ENCODE measurements at regions not wholly inside any gene's neighbourhood (a gene's known extent, or its start where the extent isn't known, plus 50 kb on each side); places are given as distances from the start of the nearest gene placed in this dataset.
"Not testable (repeated sequence)": the region's sequence is repeated elsewhere in the genome, so short reads cannot be mapped to it uniquely, and the experiment has no call there.

DNA sequence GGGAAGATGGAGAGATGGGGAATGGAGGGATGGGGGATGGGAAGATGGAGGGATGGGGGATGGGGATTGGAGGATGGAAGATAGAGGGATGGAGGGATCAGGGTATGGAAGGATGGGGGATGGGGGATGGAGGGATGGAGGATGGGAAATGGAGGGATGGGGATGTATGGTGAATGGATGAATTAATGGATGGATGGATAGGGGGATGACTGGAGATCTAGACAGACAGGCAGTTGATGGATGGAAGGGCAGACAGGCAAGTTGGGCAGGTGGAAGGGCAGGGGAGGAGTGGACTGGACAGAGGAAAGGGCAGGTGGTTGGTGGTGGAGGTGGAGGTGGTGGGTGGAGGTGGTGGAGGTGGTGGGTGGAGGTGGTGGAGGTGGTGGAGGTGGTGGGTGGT, 167.2 kb downstream of the C9orf50 start:
- DNase-seq, result no peak

DNA sequence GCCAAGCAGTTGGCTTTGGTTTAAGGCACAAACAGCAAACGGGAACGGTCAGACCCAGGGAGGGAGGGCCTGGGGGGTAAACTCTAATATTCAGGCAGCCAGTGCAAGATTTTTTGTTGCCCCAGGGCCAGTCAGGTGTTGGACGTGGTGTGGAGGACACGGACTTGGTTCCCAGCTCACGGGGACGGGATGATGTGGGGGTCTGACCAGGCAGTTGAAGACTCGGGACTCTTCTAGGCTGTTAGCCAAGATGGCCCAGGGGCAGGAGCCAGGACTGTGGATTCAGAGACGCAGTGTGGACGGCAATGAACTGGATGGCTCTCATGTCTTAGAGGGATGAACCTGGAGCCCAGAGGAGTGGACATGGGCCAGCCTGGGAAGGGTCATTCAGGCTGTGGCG, 169.2 kb downstream of the C9orf50 start:
- DNase-seq, result no peak

DNA sequence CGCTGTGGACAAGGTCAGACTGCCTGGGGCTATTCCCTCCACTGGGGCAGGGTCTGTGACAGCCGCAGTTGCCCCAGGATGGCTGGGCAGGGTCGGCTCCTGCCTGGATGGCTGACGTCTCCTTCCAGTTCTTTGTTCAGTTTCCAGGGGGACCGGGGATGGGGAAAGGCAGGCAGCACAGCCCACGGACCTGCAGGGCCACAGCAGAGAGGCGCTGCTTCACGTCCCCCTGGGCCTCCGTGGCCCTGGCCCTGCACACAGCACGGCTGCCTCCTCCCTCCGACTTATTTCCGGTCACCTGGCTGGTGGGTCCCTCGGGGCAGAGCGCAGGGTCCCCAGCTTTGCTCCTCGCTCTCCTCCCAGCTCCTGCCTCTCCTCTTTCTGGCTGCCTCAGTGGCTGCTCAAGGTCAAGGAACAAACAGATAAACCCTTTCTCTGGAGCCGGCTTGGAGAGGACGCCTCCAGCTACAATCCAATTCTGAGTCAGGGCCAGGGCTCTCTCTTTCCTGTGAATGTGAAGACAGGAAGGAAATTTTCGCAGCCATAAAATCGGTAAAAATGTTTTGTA, 169.7 kb downstream of the C9orf50 start:
- no peak for DNase-seq

DNA sequence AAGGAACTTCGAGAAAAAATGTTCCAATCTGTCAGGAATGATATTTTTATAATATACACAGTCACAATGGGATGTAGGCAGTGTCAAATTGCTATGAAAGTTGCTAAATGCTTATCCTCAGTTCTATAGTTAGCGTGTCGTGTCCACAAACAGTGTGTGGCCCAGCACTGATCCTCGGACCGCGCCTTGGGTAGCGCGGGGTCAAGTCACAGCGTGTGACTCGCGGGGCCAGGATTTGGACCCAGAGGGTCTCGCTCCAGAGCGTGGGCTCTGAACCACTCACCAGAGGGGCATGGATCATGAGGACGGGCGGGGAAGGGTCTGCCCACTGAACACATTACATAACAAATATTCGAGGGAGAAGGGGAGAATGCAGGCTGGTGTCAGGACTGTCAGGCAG, 171.8 kb downstream of the C9orf50 start:
- no peak for DNase-seq

DNA sequence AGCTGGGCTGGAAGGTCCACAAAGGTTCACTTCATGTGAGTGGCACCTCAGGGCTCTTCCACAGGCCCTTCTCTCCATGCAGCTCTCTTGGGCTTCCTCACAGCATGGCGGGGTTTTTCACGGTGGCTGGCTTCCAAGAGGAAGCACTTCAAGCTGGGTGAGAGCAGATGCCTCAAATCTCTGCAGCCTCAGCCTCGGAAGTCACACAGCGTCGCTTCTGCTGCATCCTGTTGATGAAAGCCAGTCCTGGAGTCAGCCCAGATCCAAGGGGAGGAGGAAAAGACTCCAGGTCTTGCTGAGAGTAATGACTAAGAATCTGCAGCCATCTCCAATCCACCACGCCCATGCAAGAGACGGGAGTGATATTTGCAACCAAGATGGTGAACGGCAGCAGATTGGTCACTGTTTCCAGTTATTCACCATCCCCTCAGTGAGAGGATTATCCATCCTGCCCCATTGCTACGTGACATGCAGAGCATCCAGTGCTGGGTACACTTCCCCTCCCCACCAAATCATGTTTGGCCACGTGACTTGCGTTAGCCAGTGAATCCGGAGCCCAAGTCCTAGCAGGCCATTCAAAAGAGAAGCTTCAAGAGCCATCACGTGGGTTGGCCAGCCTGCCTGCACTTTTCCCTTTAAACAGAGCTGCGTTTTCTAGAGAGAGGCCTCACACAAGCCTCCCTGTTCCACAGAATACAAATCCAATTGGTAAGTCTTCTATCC, 173.9 kb downstream of the C9orf50 start:
- no peak for DNase-seq

DNA sequence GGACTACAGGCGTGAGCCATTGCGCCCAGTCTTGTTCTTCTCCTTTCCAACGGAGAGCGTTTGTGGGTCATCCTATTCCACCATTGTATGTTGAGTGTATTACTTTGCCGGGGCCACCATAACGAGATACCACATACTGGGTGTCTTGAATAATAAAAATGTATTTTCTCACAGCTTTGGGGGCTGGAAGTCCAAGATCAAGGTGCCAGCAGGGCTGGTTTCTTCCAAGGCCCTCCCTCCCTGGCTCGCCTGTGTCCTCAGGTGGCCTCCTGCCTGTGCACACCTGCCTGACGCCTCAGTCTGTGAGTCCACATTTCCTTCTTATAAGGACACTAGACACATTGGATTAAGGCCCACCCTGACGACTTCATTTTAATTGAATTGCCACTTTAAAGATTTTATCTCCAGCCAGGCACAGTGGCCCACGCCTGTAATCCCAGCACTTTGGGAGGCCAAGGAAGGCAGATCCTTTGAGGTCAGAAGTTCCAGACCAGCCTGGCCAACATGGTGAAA, 175.1 kb downstream of the C9orf50 start:
- DNase-seq, result no peak

DNA sequence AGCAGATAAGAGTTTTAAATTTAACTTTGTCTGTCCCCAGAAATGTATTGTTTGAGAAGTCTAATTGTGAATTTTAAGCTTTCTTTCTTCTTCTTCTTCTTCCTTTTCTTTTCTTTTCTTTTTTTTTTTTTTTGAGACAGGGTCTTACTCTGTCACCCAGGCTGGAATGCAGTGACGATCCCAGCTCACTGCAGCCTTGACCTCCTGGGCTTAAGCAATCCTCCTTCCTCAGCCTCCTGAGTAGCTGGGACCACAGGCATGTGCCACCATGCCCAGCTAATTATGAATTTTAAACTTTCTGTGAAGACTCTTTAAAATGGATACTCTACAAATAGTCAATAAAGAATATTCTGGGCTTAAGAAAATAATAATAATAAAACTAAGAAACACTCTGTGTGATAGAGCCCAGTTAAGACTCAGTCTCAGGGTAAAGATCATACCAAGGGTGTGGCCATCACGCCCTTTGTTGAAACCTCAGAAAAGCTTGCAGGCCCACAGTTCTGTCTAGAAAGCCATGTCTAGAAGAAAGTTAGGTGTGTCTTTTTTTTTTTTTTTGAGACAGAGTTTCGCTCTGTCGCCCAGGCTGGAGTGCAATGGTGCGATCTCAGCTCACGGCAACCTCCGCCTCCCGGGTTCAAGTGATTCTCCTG, 177.3 kb downstream of the C9orf50 start:
- DNase-seq, result not testable (repeated sequence)

DNA sequence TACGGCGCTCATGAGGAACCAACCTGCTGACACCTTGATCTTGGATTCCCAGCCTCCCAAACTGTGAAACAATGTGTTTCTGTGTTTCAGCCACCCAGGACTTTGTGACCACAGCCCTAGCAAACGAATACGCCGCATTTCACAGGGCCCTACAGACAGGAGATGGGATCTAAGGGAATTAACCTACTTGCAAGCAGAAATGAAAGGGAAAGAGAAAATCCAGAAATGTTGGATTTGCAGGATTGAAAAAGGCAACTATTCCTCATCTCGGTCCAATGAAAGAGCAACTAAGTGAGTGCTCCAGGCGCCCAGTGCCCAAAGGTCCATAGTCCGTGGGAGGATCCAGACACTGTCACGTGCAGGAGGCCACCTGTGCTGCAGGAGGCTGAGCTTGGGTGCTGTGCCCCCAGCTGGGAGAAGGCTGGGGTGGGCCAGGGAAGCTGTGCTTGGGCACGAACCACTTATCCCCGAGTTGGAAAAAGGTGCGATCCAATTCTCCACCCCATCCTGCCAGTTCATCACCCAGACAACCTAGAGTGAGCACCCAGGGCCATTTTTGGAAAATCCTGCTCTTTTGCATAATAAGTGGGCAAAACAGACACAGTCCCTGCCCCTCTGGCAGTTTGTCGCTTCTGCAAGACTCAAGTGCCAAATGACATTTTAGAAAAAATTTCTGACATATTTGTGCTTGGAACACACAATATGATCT, 177.9 kb downstream of the C9orf50 start:
- DNase-seq, result no peak

DNA sequence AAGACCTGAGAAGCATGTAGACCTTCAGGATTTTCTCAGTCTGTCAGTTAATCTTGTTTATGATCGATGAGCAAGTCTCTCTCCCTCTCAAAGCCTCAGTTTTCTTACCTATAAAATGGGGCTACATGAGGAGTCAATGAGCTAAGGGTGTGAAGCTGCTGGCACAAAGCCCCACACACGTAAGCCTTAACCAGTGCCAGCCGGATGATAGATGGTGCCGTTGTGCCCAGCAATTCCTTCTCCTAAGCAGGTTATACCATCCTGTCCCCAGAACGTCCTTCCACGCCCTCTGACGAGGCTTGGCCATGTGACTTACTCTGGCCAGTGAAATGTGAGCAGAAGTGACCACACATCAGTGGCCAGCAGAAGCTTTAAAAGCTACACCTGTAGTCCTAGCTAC, 179.0 kb downstream of the C9orf50 start:
- DNase-seq, result no peak

DNA sequence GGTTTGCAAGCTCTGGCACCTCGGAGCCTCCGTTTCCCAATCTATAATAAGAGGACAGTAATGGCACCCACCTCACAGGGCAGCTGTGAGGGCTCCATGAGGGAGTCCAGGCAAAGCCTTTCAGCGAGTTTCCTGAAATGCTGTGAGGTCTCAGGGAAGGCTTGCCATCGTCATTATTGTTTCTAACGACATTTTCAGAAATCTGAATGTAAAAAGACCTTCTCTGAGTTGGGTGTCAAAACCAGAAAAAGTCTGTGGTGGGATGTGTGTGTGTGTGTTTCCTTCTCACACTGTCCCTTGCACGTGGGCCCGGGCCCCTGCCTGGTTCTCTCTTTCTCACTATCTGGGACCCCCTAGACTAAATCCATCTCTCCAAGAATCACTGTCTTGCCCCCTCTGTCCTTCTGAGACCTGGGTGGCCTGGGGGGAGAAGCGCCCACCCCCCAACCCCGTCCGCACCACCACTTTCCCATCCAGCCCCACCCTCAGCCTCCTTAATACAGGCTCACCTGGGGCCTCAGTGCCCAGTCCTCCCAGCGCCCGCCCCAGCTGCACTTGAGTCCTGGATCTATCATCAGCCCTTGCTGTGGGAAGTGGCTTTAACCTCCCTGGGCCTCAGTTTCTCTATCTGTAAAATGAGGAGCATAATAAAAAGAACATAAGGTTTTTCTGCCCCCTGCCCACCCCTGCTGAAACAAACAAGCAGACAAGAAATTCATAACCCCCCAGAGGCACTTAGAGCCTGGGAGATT, 180.3 kb downstream of the C9orf50 start:
- no peak for DNase-seq

DNA sequence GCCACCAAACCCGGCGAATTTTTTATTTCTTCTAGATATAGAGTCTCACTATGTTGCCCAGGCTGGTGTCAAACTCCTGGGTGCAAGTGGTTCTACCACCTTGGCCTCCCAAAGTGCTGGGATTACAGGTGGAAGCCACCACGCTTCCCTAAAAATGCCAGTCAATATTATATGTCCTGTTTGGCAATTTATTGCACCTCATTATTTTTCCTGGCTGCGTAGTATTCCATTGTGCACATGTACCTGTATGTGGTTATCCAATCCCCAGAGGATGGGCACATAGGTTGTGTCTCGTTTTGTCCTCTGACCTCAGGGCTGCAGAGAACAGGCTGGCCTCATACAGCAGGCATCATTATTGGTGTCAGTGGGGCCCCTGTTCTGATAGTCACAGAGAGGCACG, 181.7 kb downstream of the C9orf50 start:
- no peak for DNase-seq

DNA sequence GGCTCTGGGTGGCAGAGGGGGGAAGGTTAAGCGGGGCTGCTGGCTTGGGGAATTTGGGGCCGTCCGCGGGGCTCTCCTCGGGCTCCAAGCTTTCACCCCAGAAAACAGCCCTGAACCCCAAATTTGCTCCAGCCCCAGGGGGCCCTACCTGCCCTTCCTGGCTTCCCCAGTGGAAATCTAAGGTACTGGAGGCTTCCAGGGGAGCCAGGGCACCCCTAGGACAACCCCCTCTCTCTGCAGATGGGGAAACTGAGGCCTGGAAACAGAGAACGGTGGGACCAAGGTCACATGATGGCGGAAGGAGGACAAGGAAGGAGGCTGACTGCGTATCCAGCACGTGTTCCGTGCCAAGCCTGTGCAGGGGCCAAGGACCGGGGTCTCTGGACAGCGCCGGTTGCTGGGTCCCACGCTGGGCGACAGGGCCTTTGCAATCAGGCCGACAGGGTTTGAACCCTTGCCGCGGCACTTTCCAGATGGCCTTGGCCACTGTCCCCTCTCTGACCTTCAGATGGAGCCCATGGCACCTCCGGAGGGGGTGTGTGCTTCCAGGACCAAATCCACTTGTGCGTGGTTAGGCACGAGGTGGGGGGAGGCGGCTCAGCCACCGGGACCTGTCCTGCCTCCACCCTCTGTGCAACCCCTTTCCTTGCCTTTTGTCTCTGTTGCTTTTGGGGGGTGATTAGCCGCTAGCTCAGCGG, 183.1 kb downstream of the C9orf50 start:
- no peak for DNase-seq

DNA sequence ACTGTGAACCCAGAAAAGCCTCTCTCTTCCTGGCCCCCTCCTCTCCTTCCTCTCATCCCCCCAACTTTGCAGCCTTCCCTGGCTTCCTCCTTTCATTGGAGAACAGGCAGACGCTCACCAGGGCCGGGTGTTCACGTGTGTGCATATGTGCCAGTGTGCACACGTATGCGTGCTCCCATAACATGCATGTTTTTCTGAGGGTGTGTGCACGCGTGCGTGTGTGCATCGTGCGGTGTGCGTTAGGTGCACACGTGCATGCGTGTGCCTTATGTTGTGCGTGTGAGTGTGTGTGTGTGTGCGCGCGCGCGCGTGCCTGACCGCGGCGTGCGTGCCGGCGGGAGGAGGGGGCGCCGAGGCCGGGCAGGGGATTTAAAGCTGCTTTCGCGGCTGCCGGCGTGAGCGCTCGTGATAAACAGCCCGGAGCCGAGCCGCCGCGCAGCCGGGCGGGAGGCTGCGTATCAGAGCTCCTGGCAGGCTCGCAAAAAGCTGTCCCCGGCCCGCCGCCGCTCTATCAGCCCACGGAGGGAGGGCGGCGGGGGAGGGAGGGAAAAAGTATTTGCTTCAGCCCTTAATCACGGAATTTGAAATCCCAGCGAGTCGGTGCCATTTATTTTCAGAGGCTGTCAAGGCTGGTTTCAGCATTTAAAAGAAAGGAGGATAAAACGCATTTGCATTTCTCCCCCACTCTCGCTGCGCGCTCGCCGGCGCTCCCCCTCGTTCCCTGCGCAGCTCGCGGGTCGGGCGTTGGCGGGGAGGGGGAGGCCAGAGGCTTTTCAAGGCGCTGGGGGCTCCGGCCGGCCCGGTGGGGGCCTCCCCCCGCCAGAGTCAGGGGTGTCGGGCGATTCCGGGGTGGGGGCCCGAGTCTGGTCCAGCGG, 183.9 kb downstream of the C9orf50 start:
- no peak for DNase-seq

DNA sequence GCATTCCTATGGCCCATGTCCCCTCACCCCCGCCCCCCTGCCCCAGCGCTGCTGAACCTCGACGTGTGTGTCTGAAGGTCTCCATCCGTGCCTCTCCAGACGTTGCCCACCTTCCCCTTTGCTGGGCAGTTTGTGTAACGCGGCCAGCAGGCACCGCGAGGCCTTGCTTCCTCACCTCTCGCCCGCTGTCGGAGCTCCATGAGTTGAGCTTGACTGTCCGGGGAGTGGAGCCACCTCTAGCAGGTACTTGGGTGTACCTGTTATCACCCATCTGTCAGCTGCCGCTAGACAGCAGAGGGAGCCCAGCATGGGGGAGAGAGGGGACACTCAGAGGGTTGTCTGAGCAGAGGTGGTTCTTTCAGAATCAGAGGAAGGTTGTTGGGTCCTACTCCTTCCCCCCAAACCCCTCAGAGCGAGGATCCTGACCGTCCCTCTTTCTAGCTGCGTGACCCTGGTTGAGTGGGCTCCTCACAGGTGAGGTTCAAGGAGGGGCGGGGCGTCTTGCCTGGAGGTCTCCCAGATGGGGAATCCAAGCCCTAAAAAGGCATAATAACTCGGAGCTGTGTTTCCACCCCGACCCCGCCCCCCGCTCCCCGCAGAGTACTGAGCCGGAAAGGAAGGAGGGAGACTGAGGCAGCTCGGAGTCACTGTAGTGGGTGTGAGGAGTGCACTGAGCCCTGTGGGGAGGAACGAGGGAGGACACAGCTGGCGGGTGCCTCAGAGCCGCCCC, 184.7 kb downstream of the C9orf50 start:
- no peak for DNase-seq

DNA sequence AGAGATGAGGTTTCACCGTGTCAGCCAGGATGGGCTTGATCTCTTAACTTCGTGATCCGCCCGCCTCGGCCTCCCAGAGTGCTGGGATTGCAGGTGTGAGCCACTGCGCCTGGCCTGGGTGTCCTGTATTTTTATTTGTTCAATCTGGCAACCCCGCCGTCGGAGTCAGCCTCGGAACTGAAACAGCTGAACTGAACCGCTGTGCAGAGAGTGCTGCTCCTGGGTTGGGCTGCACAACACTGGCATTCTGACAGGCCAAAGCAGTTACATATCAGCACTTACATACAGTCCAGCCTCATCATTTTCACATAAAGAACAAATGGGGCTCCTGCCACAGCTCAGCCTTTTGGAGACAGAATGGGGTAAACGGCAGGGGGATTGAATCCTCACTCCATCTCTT, 185.6 kb downstream of the C9orf50 start:
- DNase-seq, result no peak

DNA sequence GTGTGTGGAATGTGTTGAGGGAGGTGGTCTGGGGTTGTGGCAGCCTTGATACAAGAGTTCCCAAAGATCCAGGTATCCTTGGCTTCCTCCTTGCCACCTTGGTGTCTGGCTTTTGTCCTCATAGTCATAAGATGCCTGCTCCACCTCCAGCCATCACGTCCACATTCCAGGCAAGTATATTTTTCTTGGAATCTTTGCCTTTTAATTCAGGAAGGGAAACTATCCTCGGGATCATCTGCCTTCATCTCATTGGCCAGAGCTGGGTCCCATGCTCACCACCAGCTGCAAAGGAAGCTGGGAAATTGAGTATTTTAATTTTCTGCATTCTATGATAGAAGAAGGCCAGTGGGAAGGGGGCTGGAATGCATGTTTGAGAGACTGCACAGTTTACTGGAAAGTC, 186.7 kb downstream of the C9orf50 start:
- DNase-seq, result no peak

DNA sequence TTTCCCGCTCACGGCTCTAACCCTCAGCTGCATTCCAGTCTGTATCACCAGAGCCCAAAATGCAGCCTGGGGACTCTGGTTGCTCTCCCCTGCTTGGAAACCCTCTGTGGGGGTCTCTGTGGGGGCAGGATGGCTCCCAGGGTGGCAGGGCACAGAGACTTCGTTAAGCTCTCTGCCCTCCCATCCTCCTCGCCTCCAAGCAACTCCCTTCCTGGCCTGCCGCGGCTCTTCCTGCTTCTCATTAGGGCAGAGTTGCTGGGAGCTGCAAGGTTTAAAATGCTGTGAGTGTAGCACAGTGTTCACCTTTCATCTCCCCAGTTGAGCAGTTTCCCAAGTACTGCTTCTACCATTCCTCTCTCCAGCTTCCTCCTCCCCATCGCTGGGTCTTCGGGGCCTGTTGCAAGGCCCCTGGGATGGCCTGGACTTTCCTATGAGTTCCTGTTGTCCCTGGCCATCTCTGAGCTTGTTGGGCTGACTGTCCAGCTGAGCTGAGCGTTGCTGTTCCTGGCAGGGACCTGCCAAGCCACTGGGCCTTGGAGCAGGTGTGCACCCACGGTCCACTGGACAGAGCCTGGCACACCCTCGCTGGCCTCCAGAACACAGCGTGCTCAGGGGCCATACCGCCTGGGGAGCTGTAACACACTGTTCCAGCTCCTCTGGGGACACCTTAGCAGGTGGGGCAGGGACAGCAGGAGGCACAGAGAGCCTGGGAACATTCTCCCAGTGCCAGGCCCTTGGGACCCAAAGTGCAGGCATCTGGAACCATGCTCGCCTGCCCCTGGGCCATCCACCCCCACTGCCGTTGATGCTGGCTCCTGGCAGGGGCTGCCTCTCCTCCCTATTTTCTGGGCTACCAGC, 188.4 kb downstream of the C9orf50 start:
- DNase-seq, result no peak

DNA sequence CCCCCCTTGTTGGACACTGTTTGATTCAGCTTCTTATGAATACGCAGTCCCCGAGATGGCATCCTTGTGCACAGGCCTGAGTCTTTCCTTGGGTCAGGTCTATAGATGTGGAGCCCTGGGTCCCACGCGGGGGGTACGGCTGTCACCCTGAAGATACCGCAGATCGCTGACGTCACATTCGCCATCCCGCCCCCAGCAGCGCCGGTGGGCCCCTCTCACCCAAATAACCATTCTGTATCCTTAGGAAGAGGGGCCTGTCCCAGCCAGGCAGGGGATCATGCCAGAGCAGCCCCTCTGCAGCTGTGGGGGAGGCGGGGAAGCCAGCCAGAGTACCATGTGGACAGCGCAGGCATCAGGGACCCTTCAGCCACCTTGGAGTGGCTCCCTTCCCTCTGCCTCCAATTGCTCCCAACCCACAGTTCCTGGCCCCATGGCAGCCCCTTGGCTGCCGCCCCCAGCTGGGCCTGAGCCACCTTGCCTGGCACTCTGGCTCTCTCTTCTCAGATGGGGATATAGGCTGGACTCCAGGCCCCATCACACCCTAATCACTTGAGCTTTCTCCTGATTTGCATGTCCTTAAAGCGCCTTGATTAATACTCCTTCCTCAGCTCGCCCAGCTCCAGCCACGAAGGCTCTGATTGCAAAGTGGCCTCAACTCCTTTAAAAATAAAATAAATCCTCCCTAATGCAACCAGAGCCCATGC, 189.8 kb downstream of the C9orf50 start:
- no peak for DNase-seq
